ENCODE measurements at regions not wholly inside any gene's neighbourhood (a gene's known extent, or its start where the extent isn't known, plus 50 kb on each side); places are given as distances from the start of the nearest gene placed in this dataset.

DNA sequence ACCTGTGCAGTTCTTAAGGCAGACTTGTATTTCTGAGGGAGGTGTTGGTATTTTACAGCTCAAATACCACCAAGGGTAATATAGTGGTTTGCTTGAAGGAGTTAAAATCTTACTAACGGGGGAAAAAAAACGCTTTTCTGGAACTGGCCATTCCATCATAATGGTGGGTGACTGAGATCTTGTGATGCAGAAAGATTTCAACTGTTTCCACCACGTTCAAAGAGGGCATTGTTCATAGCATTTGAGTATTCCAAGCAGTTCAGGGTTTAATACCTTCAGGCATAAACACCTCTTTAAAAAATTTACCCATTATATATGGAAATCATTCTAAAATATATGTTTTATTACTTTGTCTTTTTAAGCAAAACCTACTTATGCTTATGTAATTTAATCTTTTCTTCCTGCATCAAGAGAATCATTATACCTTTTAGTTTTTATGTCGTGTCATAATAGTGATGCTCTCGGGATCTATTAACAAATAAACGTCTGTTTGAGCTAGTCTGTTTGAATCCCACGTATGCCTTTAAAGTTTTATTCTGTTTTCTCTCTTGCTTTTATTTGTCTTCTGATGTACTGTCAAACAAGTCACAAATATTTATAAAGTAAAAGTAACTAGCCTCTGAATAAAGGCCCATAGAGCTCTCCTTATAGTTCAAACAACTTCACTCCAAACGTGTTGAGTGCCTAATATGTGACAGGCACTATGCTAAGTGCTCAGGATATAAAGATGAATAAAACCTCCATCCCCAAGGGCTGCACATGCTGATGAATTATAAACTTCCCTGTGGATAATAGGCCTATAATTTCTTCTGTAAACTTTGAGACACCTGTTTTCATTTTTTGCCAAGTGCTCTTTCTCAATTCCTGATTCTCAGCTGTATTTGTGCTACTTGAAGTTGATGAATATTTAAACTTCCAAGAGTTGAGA, 298.8 kb upstream of the FERMT1 start:
- TF ChIP-seq, protein P1, sequence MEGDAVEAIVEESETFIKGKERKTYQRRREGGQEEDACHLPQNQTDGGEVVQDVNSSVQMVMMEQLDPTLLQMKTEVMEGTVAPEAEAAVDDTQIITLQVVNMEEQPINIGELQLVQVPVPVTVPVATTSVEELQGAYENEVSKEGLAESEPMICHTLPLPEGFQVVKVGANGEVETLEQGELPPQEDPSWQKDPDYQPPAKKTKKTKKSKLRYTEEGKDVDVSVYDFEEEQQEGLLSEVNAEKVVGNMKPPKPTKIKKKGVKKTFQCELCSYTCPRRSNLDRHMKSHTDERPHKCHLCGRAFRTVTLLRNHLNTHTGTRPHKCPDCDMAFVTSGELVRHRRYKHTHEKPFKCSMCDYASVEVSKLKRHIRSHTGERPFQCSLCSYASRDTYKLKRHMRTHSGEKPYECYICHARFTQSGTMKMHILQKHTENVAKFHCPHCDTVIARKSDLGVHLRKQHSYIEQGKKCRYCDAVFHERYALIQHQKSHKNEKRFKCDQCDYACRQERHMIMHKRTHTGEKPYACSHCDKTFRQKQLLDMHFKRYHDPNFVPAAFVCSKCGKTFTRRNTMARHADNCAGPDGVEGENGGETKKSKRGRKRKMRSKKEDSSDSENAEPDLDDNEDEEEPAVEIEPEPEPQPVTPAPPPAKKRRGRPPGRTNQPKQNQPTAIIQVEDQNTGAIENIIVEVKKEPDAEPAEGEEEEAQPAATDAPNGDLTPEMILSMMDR (IDR thresholded peaks at IDR 0.05; ENCODE audit: control insufficient read depth, insufficient read depth, low read depth, low read length, missing control alignments): no peak
- no peak for DNase-seq (ENCODE audit: low read depth)
- H3K4me3 ChIP-seq (ENCODE audit: control insufficient read depth, low read depth, low read length): no peak overlapping the region

DNA sequence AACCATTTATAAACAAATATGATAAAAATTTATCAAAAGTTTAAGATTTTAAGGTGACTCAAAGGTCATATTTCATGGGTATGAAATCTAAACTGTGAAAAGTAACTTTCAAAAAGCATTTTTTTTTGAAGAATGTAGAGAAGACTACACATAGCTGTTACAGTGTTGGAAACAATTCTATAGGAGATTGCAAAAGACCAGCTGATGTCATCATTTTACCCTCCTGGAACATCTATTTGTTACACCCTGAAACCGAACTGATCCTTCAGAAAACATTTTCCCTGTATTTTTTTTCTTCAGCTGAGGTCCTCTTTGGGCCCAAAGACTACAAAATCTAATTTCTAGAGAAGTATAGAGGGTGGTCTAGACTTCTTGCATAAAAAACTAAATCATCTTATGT, 297.5 kb upstream of the FERMT1 start:
- DNase-seq (ENCODE audit: low read depth): no peak
- TF ChIP-seq, protein P1 (IDR thresholded peaks at IDR 0.05; ENCODE audit: control insufficient read depth, insufficient read depth, low read depth, low read length, missing control alignments): no peak
- no peak overlapping the region for H3K4me3 ChIP-seq (ENCODE audit: control insufficient read depth, low read depth, low read length)

DNA sequence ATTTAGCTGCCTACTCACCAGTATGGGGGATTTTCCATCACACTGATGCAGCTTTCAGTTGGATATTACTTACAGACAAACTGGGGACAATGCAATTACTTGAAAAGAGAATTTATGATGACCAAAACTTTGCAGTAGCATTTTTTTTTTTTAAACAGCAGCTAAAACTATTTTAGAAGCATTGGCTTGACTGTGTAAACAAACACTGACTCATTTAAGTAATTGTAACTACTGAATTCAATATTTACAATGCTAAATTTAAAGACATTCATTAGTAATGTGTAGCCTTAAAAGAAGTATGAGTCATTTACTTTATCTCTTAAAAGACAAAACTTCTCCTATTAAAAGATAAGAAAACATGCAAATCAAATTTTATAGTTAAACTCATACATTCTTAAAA, 295.9 kb upstream of the FERMT1 start:
- no peak overlapping the region for H3K4me3 ChIP-seq (ENCODE audit: control insufficient read depth, low read depth, low read length)
- TF ChIP-seq, protein P1 (IDR thresholded peaks at IDR 0.05; ENCODE audit: control insufficient read depth, insufficient read depth, low read depth, low read length, missing control alignments): no peak
- DNase-seq (ENCODE audit: low read depth): no peak

DNA sequence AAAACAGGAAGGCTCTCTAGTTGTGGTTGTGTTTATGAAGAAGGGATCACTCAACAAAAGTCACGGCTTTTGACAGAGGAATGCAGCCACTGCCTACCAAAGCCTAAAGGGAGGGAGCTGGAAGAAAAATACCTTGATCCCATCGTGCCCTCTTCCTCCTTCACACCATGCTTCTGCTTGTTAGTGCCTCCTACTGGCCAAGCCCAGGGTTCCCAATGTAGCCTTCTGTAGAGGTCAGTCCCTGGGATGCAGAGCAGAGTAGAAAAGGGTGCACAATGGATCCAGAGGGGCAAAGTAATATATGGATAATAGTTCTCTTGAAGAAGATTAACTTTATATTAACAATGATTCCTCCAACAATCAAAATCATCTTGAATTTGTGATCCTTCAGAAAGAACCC, 293.5 kb upstream of the FERMT1 start:
- DNase-seq (ENCODE audit: low read depth): no peak
- no peak overlapping the region for H3K4me3 ChIP-seq (ENCODE audit: control insufficient read depth, low read depth, low read length)
- TF ChIP-seq, protein P1 (IDR thresholded peaks at IDR 0.05; ENCODE audit: control insufficient read depth, insufficient read depth, low read depth, low read length, missing control alignments): no peak

DNA sequence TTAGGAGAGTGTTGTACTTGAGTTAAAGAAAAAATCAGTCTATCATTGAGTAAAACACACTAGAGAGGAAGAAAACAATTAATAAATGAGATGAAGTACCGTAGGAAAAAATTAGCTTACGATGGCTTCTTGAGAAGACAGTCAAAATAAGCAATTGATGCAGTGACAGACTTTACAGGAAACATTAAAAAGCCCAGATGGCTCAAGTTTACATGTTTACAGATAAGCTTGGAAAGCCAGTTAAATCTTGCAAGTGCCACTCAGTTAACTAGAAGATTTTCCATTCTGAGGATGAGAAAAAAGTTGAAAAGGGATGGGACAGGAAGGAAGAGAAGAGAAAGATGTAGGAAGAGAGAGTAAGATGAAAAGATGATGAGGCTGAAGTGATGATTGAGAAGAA, 288.8 kb upstream of the FERMT1 start:
- H3K4me3 ChIP-seq (ENCODE audit: control insufficient read depth, low read depth, low read length): no peak overlapping the region
- TF ChIP-seq, protein P1 (IDR thresholded peaks at IDR 0.05; ENCODE audit: control insufficient read depth, insufficient read depth, low read depth, low read length, missing control alignments): no peak
- no peak for DNase-seq (ENCODE audit: low read depth)

DNA sequence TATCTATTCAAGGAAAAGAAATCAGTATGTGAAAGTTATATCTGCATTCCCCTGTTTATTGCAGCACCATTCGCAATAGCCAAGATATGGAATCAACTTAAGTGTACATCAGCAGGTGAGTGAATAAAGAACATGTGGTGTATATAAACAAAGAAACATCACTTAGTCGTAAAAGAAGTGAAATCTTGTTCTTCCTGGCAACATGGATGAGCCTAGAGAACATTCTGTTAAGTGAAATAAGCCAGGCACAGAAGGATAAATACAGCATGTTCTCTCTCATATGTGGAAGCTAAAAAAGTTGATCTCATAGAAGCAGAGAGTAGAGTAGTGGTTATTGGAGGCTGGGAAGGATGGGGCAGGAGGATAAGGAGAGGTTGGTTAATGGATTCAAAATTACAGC, 287.9 kb upstream of the FERMT1 start:
- TF ChIP-seq, protein P1 (IDR thresholded peaks at IDR 0.05; ENCODE audit: control insufficient read depth, insufficient read depth, low read depth, low read length, missing control alignments): no peak
- no peak overlapping the region for H3K4me3 ChIP-seq (ENCODE audit: control insufficient read depth, low read depth, low read length)
- DNase-seq (ENCODE audit: low read depth): no peak

All from AG09309 (cell line).